B cell (primary cell): ENCODE measurements at regions not wholly inside any gene's neighbourhood (a gene's known extent, or its start where the extent isn't known, plus 50 kb on each side); places are given as distances from the start of the nearest gene placed in this dataset.

Experiments used
- ATAC-seq: fragments of 200-7000 bp; cut with Tn5 transposase; one replicate; pipeline ENCODE4 v1.10.0; 2021; ENCODE audit warnings: low read depth, mild to moderate bottlenecking, moderate number of reproducible peaks, moderate library complexity
- CTCF ChIA-PET: fragments of 350-600 bp; sonication (Branson Sonifier 250); formaldehyde crosslinking; loops from one replicate; lab custom pipeline; 2021; ENCODE audit warnings: antibody characterized with exemption, inconsistent platforms; lab: Charles Lee
- POLR2A ChIA-PET: fragments of 350-600 bp; sonication (Branson Sonifier 250); formaldehyde crosslinking; loops from one replicate; lab custom pipeline; 2021; ENCODE audit warnings: antibody characterized with exemption; lab: Charles Lee
- DNase-seq: peaks from one replicate; pipeline ENCODE4 v3.0.0; 2013
- H2AFZ ChIP-seq: 2 replicates; pipeline ENCODE4 v1.6.1; 2012; ENCODE audit warnings: mild to moderate bottlenecking, low read depth, low read length; ENCODE audit not compliant: insufficient read depth, poor library complexity, severe bottlenecking
- H3K27ac ChIP-seq, 2 donors: 1 replicate in 1 of 2; 2 replicates in 1 of 2; pipeline ENCODE4 v1.5.1; 2012 to 2013; ENCODE audit warnings: low read length in 2 of 2, mild to moderate bottlenecking in 2 of 2, moderate library complexity in 1 of 2
- H3K27me3 ChIP-seq, 4 experiments: fragments of 200-600 bp in 1 of 4; sonication (generic) in 1 of 4; replicated peaks in 1 of 4; 1 replicate in 2 of 4; 2 replicates in 2 of 4; pipeline versions ENCODE4 v1.6.1 to v1.7.0; 2013 to 2016; ENCODE audit warnings: low read length in 3 of 4, mild to moderate bottlenecking in 2 of 4, mixed read lengths in 1 of 4, moderate library complexity in 1 of 4; ENCODE audit not compliant: insufficient read depth in 4 of 4, control insufficient read depth in 3 of 4; ENCODE audit errors: control extremely low read depth in 1 of 4
- H3K36me3 ChIP-seq, 2 experiments: replicated peaks in 1 of 2; 1 replicate in 1 of 2; 2 replicates in 1 of 2; pipeline versions ENCODE4 v1.6.1 to v1.7.1; 2013; ENCODE audit warnings: low read length in 1 of 2; ENCODE audit not compliant: insufficient read depth in 2 of 2, control insufficient read depth in 1 of 2; ENCODE audit errors: control extremely low read depth in 1 of 2, extremely low read depth in 1 of 2
- H3K4me1 ChIP-seq, 2 donors: fragments of 200-600 bp in 1 of 2; sonication (generic) in 1 of 2; 1 replicate in 1 of 2; 2 replicates in 1 of 2; pipeline versions ENCODE4 v1.5.1 to v1.6.1; 2013 to 2017; ENCODE audit warnings: low read length in 2 of 2; ENCODE audit not compliant: control insufficient read depth in 2 of 2, insufficient read depth in 2 of 2
- H3K4me2 ChIP-seq: replicated peaks from 2 replicates; pipeline ENCODE3; 2012; ENCODE audit warnings: mild to moderate bottlenecking, low read depth, low read length; ENCODE audit not compliant: poor library complexity, severe bottlenecking
- H3K4me3 ChIP-seq, 5 experiments: fragments of 200-600 bp in 1 of 5; sonication (generic) in 1 of 5; 1 replicate in 3 of 5; 2 replicates in 2 of 5; pipeline versions ENCODE4 v1.5.1 to v1.7.0; 2011 to 2016; ENCODE audit warnings: low read length in 4 of 5, mild to moderate bottlenecking in 4 of 5, low read depth in 2 of 5, control low read depth in 1 of 5, moderate library complexity in 1 of 5; ENCODE audit not compliant: insufficient read depth in 1 of 5; ENCODE audit errors: control extremely low read depth in 1 of 5, extremely low read depth in 1 of 5
- H3K79me2 ChIP-seq: fragments of 200-600 bp; sonication (generic); one replicate; pipeline ENCODE4 v1.6.0; 2016; ENCODE audit warnings: low read length; ENCODE audit not compliant: control insufficient read depth, insufficient read depth
- H3K9ac ChIP-seq: fragments of 200-600 bp; sonication (generic); 2 replicates; pipeline ENCODE4 v1.6.1; 2017; ENCODE audit warnings: mild to moderate bottlenecking, low read length, moderate library complexity
- H3K9me3 ChIP-seq, 3 donors: one replicate each; pipeline versions ENCODE4 v1.6.1 to v1.7.1; 2013; ENCODE audit warnings: low read length in 2 of 3; ENCODE audit not compliant: control insufficient read depth in 2 of 3, insufficient read depth in 1 of 3; ENCODE audit errors: control extremely low read depth in 1 of 3
- H4K20me1 ChIP-seq: 2 replicates; pipeline ENCODE4 v1.6.0; 2012; ENCODE audit warnings: mild to moderate bottlenecking, low read length; ENCODE audit not compliant: insufficient read depth, control insufficient read depth, poor library complexity, severe bottlenecking
- H3K27ac Mint-ChIP-seq: one replicate; pipeline ENCODE4 v1.8.0; 2021; ENCODE audit warnings: mixed read lengths
- H3K27me3 Mint-ChIP-seq: one replicate; pipeline ENCODE4 v1.8.0; 2021; ENCODE audit warnings: mixed read lengths
- H3K4me1 Mint-ChIP-seq: one replicate; pipeline ENCODE4 v1.8.0; 2021; ENCODE audit warnings: mixed read lengths
- H3K4me3 Mint-ChIP-seq: one replicate; pipeline ENCODE4 v1.8.0; 2021; ENCODE audit warnings: mixed read lengths
- H3K9me3 Mint-ChIP-seq: one replicate; pipeline ENCODE4 v1.8.0; 2022; ENCODE audit warnings: mixed read lengths; ENCODE audit not compliant: insufficient read depth
- EZH2 ChIP-seq: IDR thresholded peaks from 2 replicates; pipeline ENCODE4 v1.6.1; 2012; ENCODE audit warnings: borderline replicate concordance, low read depth, mild to moderate bottlenecking, moderate library complexity, low read length; ENCODE audit not compliant: insufficient read depth, poor library complexity, severe bottlenecking
- WGBS: methylation state at CpG from one replicate; pipeline ENCODE4 v1.1.5; 2013; ENCODE audit warnings: missing lambda C conversion rate; ENCODE audit not compliant: insufficient coverage; 5-methylcytosine and 5-hydroxymethylcytosine counted together
- intact Hi-C: fragments of 100-400 bp; cut with micrococcal nuclease; formaldehyde crosslinking; loops from one replicate; pipeline ENCODE4 v1.10.0; 2022
- TF ChIP-seq, protein P1 (sequence below): fragments of 200-600 bp; IDR thresholded peaks from one replicate; pipeline ENCODE4 v1.8.0; 2022; ENCODE audit warnings: antibody characterized with exemption, mild to moderate bottlenecking

DNA sequence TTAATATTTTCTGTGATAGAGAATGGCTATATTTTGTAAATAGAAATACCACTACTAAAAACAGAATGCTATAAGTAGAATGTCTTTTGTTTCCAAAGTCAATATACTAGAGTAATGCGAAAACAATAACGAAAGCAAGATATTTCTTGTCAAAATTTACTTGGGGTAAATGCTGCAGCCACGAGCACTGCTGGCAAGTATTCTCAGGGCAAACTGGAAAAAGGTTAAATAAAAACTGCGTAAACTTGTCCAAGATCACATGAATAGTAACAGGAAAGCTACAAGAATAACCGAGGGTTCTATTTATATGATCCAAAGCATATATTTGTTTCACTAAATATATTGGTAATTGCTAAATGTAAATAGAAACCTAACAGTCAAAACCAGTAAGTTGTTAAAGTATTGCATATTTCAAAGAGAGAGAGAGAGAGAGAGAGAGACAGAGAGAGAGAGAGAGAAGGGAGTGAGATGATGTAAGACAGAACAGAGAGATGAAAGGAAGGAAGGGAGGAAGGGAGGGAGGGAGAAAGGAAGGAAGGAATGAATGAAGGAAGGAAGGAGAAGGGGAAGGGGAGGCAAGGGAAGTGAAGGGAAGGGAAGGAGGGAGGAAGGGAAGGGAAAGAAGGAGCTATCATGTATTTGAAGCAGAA lies 231.7 kb downstream of the KCNC2 start:
- ChIA-PET POLR2A (no interaction called here), CTCF (no interaction called here)
- Histone ChIP-seq H3K79me2 (no peaks in the 10 kb centered on the region), H2AFZ (no peak overlapping the region), H3K27ac (no peak overlapping the region), H3K36me3 (no peaks in the 10 kb centered on the region), H3K9ac (no peak overlapping the region), H4K20me1 (no peaks in the 10 kb centered on the region), H3K4me2 (no peak overlapping the region), H3K27me3 (no peaks in the 10 kb centered on the region), H3K4me3 (no peak overlapping the region), H3K4me1 (no peaks in the 10 kb centered on the region), H3K9me3 (no peaks in the 10 kb centered on the region)
- ATAC-seq, result no peak
- H3K4me1 Mint-ChIP-seq, result no peaks in the 10 kb centered on the region
- no peaks in the 10 kb centered on the region for H3K9me3 Mint-ChIP-seq
- intact Hi-C loops, result no loop called here
- no peak overlapping the region for H3K27ac Mint-ChIP-seq
- no peak overlapping the region for H3K4me3 Mint-ChIP-seq
- TF ChIP-seq, protein P1, sequence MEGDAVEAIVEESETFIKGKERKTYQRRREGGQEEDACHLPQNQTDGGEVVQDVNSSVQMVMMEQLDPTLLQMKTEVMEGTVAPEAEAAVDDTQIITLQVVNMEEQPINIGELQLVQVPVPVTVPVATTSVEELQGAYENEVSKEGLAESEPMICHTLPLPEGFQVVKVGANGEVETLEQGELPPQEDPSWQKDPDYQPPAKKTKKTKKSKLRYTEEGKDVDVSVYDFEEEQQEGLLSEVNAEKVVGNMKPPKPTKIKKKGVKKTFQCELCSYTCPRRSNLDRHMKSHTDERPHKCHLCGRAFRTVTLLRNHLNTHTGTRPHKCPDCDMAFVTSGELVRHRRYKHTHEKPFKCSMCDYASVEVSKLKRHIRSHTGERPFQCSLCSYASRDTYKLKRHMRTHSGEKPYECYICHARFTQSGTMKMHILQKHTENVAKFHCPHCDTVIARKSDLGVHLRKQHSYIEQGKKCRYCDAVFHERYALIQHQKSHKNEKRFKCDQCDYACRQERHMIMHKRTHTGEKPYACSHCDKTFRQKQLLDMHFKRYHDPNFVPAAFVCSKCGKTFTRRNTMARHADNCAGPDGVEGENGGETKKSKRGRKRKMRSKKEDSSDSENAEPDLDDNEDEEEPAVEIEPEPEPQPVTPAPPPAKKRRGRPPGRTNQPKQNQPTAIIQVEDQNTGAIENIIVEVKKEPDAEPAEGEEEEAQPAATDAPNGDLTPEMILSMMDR, result no peak
- TF ChIP-seq EZH2, result no peak
- 100% methylated on average over 1 of the region's 5 CpGs for whole genome bisulfite sequencing
- no peaks in the 10 kb centered on the region for H3K27me3 Mint-ChIP-seq
- DNase-seq, result no peak

DNA sequence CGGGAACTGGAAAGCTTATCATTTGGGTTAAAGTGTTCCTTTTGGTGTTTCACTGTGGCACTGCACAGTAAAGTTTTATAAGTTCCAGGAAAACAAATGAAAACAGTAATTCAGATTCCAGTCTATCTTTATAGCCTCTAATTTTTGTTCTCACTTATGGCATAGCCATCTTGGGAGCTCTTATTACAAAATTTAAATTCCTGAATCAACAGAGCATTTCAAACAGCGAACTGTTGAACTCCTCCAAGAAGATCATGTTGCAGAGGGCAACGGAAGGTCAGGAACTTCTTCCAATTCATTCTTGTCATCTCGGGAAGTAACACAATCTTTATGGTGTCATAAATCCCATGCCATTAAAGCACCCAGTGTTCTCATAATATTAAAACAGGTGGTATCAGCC lies 229.1 kb downstream of the KCNC2 start:
- H3K27ac Mint-ChIP-seq, result no peak overlapping the region
- WGBS, result 64% methylated on average over 2 of the region's 4 CpGs
- DNase-seq (no peak), ATAC-seq (no peak)
- POLR2A ChIA-PET, result no interaction called here
- Histone ChIP-seq H3K27me3 (no peaks in the 10 kb centered on the region), H3K9me3 (peaks cover 0 to 10% (median 0%) of the 10 kb centered on the region in 3 donors), H3K4me3 (no peak overlapping the region), H2AFZ (no peak overlapping the region), H3K79me2 (no peaks in the 10 kb centered on the region), H4K20me1 (no peaks in the 10 kb centered on the region), H3K27ac (no peak overlapping the region), H3K4me1 (no peaks in the 10 kb centered on the region), H3K4me2 (no peak overlapping the region), H3K36me3 (no peaks in the 10 kb centered on the region), H3K9ac (no peak overlapping the region)
- no peak overlapping the region for H3K4me3 Mint-ChIP-seq
- CTCF ChIA-PET, result no interaction called here
- H3K4me1 Mint-ChIP-seq, result no peaks in the 10 kb centered on the region
- TF ChIP-seq, protein P1, result no peak
- no peaks in the 10 kb centered on the region for H3K27me3 Mint-ChIP-seq
- no peaks in the 10 kb centered on the region for H3K9me3 Mint-ChIP-seq
- intact Hi-C loops, result no loop called here
